ENCODE measurements at regions not wholly inside any gene's neighbourhood (a gene's known extent, or its start where the extent isn't known, plus 50 kb on each side); places are given as distances from the start of the nearest gene placed in this dataset.
"Not testable (repeated sequence)": the region's sequence is repeated elsewhere in the genome, so short reads cannot be mapped to it uniquely, and the experiment has no call there.

DNA sequence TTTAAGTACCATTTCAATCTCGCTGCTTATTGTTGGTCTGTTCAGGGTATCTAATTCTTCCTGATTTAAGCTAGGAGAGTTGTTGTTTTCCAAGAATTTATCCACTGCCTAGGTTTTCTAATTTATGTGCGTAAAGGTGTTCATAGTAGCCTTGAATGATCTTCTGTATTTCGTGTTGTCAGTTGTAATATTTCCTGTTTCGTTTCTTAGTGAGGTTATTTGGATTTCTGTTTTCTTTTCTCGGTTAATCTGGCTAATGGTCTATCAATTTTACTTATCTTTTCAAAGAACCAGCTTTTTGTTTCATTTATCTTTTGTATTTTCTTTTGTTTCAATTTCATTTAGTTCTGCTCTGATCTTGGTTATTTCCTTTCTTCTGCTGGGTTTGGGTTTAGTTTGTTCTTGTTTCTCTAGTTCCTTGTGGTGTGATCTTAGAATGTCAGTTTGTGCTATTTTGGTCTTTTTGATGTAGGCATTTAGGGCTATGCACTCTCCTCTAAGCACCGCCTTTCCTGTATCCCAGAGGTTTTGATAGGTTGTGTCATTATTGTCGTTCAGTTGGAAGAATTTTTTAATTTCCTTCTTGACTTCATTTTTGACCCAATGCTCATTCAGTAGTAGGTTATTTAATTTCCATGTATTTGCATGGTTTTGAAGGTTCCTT lies 92.5 kb upstream of the CSRP2 start:
- DNase-seq, result not testable (repeated sequence)

DNA sequence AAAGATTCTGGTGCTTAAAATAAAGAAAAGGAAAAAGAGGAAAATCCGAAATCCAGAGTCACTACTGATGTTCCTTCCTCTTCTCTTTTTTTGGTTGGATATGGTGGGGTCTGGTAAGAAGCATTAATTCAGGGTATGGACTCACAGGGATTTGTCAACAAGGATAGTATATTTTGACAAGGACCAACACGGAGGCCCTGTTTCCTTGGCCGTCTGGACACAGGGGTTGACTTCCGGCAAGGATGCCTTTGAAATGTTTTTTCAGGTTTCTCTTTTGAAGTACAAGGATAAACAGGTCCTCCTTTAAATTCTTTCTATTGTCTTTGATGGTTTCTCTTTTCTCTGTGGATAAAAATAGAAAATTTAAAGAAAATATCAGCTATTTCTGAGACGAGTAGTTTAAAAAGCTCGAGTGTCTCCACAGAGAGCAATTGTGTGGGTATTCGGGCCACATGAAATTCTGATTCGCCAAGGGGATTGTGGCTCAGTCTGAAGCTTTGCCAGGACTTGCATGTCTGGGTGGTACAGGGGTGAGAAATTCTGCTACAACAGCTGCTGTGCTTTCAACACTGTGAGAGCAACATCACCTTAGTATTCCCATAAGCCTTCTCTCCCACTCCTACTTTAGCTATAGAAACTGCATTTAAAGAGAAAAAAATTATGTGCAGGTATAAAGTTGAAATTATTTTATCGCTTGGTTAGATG lies 88.5 kb upstream of the CSRP2 start:
- no peak for DNase-seq

DNA sequence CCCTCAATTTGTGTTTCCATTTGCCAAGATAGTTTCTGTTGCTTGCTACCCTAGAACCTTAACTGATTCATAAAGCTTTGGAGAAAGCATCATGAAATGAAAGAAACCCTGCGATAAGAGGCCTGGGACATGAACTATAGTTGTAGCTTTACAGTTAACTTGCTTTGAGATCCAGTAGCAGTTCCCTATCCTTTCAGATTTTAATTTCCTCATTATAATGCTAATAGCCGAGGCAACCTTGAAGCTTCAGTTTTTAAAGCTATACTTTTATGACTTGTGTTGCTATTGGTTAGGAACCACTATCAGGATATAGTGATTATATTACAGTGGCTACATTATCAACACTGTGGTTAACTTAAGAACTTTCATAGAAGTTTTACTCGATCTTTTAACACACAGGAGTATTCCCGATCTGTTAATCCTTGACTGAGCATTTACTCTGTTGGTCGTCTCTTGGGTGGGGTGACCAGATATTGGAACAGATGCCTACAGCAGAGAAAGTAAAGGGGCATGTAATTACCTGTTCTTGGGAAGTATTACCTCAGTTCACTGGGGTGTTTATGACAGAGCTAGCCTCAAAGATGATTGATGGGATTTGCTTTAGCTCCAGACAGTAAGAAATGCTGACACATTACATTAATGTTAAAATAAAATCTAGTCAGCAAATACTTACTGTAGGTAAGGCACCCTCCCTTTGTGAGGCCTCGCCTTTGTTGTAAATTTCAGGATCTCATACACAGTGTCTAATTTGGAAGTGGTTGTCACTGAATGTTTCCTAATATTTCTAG lies 86.2 kb upstream of the CSRP2 start:
- DNase-seq, result no peak

DNA sequence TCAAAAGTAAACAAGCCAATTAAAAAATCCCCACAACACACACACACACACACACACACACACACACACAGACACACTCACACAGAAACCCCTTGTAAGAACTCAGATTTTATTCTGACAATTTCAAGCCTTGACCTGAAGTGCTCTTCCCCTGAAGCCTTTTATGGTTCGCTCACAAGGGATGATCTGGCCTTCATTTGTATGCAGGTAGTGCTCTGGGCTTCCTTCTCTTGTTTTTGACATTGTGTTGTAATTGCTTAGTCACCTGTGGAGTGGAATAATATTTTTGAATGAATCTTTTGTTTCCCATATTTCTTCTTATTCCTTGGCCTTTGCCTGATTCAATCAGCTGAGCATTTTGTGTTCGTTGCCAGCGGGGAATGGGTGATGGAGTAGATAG lies 83.3 kb upstream of the CSRP2 start:
- no peak for DNase-seq

DNA sequence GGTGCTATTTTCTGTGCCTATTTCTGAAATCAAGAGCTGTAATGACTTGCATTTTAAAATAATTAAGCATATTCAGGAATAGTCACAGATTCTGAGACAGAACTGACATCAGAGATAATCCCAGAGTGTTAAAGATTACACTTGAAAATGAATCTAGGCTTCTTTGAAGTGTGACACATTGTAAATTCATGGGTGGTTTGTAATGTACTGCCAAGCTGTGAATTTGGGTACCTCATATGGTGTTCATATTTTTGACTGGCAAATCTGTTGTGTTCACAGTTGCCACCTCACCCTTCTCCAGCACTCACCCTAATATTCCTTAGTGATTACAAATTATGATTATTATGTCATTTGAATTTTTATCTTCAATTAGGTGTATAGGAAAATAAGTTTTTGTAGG lies 78.5 kb upstream of the CSRP2 start:
- DNase-seq, result peak in 1 of 2 experiments; percentile 64

DNA sequence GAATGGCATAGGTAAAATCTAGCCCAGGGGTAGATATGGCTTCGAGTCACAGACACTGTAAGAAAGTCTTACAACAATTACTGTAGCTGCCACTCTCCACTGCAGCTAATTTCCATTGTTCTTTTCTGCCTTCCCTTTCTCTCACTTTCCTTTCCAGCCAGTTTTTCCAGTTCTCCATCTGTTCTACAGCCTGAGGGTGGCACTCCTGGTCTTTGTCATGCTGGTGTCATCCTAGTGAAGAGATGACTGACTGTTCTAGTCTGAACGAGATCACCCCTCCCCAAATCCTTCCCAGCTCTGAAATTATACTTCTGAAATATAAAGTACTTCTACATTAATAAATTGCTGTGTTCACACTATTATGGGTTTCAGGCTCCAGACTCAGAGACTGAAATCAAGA lies 74.2 kb upstream of the CSRP2 start:
- no peak for DNase-seq

DNA sequence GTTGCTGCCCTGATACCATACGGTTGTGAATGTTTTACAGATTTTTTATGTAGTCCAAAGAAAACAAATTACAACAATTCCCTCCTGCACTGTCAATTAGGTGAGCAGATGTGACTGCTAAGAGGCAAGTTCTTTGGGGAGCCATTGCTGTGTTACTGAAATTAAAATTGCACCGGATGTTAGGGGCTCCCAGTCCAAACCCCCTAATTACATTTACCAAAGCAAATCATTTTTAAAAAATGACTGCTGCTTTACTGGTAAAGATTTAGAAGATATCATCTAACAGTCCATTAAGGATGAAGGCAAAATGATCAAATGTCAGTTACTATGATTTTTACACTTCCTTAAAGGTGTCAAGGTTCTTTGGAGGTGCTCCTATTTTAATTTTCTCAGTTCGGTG lies 70.1 kb upstream of the CSRP2 start:
- no peak for DNase-seq

DNA sequence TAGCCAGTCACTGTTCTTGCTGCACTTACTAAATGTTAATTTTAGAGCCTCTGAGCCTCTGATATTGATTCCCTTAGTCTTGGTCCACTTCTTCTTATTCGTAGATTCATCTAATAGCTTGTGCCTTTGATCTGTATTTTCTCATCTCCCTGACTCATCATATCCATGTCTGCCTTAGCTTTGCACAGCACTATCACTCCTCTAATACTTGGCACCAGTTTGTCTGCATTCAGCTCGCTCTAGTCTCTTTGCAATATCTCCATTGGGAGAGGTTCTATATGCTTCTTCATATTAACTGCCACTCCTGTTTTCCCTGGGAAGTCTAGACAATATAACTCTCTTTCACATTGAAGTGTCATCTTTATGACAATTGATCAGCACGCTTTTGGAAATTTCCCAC lies 68.5 kb upstream of the CSRP2 start:
- no peak for DNase-seq

DNA sequence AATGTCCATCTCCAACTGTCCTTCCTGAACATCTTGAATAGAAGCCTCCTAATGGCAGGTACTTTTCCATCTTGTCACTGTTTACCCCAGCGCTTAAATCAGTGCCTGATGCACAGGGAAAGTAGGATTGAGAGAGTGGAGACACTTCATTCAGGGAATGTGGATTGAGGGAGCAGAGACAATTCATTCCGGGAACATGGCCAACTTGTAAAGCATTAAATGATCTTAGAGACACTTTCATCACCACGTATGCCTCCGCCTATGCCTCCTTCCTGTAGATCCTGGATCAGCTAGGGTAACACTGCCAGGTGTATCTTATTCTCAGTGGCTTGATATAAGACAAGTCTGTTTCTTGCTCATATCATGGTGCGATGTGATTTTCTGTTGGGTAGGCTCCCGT lies 67.6 kb upstream of the CSRP2 start:
- DNase-seq, result no peak

DNA sequence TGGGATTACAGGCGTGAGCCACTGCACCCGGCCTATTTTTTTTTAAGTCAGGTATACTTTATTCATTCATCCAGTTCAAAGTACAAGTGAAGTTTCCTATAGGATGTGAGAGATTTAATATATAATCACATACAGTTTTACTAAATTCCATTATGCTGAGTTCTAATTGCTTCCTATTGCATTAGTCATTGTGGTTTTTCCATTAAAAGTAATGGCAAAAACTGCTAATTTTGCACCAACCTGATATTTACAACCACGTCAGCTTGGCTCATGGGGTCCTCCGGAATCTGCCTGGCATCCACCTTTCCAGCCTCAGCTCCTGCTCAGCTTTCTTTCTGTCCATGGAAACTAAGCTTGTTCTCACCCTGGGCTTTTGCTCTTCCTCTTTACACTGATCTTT lies 67.0 kb upstream of the CSRP2 start:
- no peak for DNase-seq

DNA sequence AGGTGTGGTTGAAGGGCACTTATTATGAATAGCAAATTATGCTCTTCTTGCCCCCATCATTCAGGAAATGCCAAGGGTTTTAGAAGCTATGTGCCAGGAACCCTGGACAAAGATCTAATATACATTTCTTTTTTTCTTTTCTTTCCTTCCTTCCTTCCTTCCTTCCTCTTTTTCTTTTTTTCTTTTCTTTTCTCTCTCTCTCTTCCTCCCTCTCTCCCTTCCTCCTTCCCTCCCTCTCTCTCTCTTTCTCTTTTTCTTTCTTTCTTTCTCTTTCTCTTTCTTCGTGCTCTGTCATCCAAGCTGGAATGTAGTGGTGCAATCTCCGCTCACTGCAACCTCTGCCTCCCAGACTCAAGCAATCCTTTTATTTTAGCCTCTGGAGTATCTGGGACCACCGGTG lies 66.1 kb upstream of the CSRP2 start:
- no peak for DNase-seq

DNA sequence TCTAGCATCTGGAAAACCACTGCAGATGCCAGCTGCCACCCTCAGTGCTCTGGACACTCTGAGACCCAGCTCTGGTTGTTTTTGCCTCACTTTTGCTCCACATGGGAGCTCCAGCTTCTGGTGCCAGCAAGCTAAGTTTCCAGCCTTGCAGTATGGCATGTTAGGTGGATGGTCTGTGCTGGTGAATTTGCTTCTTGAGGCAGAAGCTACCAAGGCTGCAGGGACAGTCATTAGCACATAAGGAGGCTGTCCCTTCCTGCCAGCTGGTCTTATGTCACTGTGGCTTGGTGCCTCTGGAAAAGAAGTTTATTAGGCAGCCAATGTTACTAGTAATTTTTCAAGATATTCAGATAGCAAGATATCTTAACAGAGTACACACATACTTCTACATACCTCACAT lies 64.2 kb upstream of the CSRP2 start:
- no peak for DNase-seq

DNA sequence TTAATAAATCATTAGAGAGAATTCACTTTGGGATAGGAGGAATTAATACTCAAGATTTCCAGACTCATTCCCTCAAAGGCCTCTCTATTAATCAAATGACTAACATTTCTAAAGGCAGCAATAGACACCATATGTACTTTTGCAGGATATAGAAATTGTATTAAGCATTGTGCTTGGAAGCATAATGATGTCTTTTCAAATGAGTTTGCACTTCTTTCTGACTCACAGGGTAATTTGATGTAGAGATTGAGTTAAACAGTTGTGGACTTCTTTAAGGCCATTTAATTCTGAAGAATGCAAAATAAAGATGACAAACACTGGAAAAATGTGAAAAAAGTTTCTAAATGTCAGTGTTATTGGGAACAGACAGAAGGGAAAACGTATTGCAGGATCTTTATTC lies 63.4 kb upstream of the CSRP2 start:
- DNase-seq, result no peak

DNA sequence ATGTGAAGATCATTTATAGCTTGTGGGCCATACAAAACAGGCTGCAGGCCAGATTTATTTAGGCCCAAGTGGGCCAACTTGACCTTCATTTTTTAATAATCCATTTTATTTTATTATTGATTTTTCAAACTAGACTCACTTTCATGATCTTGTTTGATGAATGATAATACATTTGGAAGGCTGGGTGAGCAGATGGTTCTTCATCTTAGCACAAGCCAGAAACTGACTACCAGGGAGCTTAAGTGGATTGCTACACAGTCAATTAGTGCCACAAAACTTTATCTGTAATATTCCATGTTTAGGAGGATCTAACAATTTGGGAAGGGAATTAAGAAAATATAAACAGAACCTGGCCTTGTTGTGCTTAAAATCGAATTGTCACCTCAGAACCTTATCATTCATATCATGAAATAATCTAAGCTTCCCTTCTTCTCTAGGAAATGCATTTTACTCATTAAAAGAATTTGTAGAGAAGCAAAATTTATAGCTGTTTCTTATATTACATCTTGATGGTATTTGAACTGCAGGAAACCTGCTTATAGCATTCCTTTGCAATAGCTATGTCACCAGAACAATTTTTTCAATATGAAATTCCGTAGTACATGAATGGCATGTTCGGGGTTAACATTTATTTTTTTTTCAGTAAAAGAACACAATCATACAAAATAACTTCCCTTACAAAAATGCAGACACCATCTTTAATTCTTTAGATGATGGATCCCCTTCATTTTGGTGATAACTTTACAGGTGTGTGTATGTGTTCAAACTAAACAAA lies 62.0 kb upstream of the CSRP2 start:
- DNase-seq, result no peak

DNA sequence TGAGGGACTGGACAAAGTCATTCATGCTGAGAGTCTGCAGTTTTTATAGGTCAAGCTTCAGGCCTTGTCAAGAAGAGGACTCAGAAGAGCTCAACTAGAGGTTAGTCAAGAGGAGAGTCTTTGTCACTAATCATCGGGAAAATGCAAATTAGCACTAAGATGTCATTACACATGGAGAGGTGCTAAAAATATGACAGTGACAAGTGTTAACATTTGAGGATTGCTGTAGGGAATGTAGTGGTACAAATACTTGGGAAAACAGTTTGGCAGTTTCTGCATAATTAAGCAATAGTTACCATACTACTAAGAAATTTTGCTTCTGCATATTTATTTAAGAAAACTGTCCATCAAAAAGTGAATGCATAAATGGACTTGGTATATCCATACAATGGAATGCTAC lies 60.9 kb upstream of the CSRP2 start:
- DNase-seq, result no peak

DNA sequence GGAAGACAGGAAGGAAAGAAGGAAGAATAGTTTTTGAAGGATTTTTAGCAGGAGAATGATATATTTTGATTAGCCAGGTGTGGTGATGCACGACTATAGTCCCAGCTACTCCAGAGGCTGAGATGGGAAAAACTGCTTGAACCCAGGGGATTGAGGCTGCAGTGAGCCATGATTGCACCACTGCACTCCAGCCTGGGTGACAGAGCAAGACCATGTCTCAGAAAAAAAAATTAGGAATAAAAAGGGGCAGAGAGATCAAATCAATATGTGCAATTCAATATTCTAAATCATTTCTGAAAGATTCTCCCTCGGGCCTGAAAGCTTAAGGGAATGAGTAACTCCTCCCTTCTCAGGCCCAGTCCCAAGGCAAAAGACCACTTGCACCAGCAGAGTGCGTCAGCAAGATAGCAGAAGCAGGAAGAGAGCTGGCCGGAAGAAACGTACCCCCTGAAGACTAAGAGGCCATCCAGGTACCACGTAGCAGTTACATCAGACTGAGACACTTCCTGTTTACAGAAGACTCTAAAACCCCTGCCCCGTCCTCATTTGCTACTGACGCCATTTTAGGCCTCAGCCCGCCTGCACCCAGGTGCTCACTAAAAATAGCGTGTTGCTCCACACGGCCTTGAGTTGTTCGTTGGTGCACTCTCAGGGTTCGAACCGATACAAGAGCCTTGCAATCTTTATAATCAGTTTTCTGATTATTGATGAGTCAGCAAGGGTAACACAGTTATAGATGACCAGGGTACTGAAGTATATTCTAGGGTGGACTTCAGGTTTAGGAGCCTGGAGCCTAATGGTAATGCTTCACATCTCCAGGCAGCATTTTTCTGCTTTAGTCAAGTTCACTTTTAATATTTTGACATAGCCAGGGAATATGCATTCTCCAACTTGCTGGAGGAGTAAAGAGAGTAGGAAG lies 57.7 kb upstream of the CSRP2 start:
- no peak for DNase-seq

DNA sequence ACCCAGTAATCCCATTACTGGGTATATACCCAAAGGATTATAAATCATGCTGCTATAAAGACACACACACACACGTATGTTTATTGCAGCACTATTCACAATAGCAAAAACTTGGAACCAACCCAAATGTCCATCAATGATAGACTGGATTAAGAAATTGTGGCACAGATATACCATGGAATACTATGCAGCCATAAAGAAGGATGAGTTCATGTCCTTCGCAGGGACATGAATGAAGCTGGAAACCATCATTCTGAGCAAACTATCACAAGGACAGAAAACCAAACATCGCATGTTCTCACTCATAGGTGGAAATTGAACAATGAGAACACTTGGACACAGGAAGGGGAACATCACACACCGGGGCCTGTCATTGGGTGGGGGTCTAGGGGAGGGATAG lies 54.6 kb upstream of the CSRP2 start:
- DNase-seq, result not testable (repeated sequence)

DNA sequence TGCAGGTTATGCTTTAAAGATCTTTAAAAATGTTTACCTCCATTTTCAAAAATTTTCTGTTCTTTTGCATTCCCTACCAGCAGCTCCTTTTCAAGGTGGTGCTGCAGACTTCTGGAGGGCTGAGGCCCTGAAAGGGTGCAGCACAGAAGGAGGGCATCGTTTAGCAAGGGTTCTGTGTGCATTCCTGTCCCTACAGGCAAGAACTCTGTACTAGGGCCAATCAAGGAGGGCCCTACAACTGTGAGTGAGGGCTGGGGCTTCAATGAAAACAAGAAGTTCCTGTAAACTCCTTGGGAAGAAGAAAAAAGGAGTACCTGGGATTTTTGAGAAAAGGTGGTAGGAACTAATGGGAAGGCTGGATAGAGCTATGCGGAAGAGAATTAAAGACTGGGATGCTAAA lies 50.7 kb upstream of the CSRP2 start:
- no peak for DNase-seq

Measured in cerebellar nuclear complex (tissue), 1 donor.